ENCODE measurements at regions not wholly inside any gene's neighbourhood (a gene's known extent, or its start where the extent isn't known, plus 50 kb on each side); places are given as distances from the start of the nearest gene placed in this dataset.

- intact Hi-C loops (cut with DNase I; ENCODE audit: low total_unique reads) = no loop called here
- TF ChIP-seq CTCF (IDR thresholded peaks at IDR 0.05) (no peak), POLR2A (IDR thresholded peaks at IDR 0.05) (no peak)
- no peak for DNase-seq (ENCODE audit: low spot score in 2 of 2)
- H3K4me3 ChIP-seq (ENCODE audit: low read depth, poor library complexity, severe bottlenecking) = no peak overlapping the region
Measured at GRCh38 chr3:152094406-152094805, 174.3 kb upstream of the MBNL1 start.

GRCh38 chr3:152095472-152095871 lies 173.3 kb upstream of the MBNL1 start:
- DNase-seq (ENCODE audit: low spot score in 2 of 2) = no peak
- H3K4me3 ChIP-seq (ENCODE audit: low read depth, poor library complexity, severe bottlenecking) = no peak overlapping the region
- intact Hi-C loops (cut with DNase I; ENCODE audit: low total_unique reads) = no loop called here
- TF ChIP-seq POLR2A (IDR thresholded peaks at IDR 0.05) = no peak
- TF ChIP-seq CTCF (IDR thresholded peaks at IDR 0.05) = no peak

GRCh38 chr3:152096280-152096906 lies 172.3 kb upstream of the MBNL1 start:
- 89 to 97% methylated on average over 5 of the region's 5 CpGs for WGBS, 2 donors
- intact Hi-C loops (cut with DNase I; ENCODE audit: low total_unique reads) = no loop called here
- DNase-seq (ENCODE audit: low spot score in 2 of 2) = no peak
- H3K4me3 ChIP-seq (ENCODE audit: low read depth, poor library complexity, severe bottlenecking) = no peak overlapping the region
- no peak for TF ChIP-seq CTCF (IDR thresholded peaks at IDR 0.05)
- TF ChIP-seq POLR2A (IDR thresholded peaks at IDR 0.05) = no peak

GRCh38 chr3:152097120-152097519 lies 171.6 kb upstream of the MBNL1 start:
- no peak for DNase-seq (ENCODE audit: low spot score in 2 of 2)
- WGBS, 2 donors = 45 to 61% methylated on average over 2 of the region's 2 CpGs
- no peak for TF ChIP-seq CTCF (IDR thresholded peaks at IDR 0.05)
- TF ChIP-seq POLR2A (IDR thresholded peaks at IDR 0.05) = no peak
- intact Hi-C loops (cut with DNase I; ENCODE audit: low total_unique reads) = no loop called here
- H3K4me3 ChIP-seq (ENCODE audit: low read depth, poor library complexity, severe bottlenecking) = no peak overlapping the region

- H3K4me3 ChIP-seq (ENCODE audit: low read depth, poor library complexity, severe bottlenecking) = no peak overlapping the region
- WGBS, 2 donors = 74 to 81% methylated on average over 3 of the region's 3 CpGs
- DNase-seq (ENCODE audit: low spot score in 2 of 2) = no peak
- no peak for TF ChIP-seq CTCF (IDR thresholded peaks at IDR 0.05)
- no peak for TF ChIP-seq POLR2A (IDR thresholded peaks at IDR 0.05)
- intact Hi-C loops (cut with DNase I; ENCODE audit: low total_unique reads) = no loop called here
Measured at GRCh38 chr3:152097770-152098169, 171.0 kb upstream of the MBNL1 start.

GRCh38 chr3:152100491-152101132 lies 168.1 kb upstream of the MBNL1 start:
- intact Hi-C loops (cut with DNase I; ENCODE audit: low total_unique reads) = no loop called here
- no peak for DNase-seq (ENCODE audit: low spot score in 2 of 2)
- no peak overlapping the region for H3K4me3 ChIP-seq (ENCODE audit: low read depth, poor library complexity, severe bottlenecking)
- WGBS, 2 donors = 91 to 94% methylated on average over 3 of the region's 3 CpGs
- TF ChIP-seq CTCF (IDR thresholded peaks at IDR 0.05) = no peak
- TF ChIP-seq POLR2A (IDR thresholded peaks at IDR 0.05) = no peak
